HG02610 (cell line): ENCODE measurements at regions not wholly inside any gene's neighbourhood (a gene's known extent, or its start where the extent isn't known, plus 50 kb on each side); places are given as distances from the start of the nearest gene placed in this dataset.

Experiments
- ATAC-seq: cut with Tn5 transposase; IDR thresholded peaks from one replicate; pipeline ENCODE4 v1.9.1; 2021; ENCODE audit warnings: mild to moderate bottlenecking, moderate library complexity; ENCODE audit not compliant: unreplicated experiment

DNA sequence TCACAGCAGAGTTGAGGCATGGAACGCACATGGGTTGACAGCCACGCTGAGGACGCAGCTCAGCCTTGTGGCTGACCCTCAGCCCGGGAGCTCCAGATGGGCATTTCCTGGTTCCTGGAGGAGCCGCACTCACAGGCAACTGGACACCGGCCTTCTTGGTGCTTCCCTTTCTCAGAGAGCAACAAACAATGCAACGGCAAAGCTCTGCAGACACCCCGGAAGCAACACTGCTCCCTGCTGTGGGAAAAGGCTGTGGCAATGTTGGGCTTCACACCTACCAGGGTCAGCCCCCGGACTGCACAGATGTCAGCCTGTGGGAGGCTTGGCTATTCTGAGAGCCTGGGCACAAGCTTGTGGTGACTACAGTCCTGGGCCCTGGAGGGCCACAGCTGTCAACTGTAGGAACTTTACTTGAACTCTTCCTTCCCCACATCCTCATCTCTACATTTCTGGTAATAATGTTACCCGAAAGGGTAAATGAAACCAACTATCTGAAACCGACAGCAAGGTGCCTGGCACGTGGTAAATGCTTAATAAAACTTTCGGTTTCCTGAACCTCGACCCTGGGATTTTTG, 597.5 kb upstream of the MKI67 start:
- no peak for ATAC-seq

DNA sequence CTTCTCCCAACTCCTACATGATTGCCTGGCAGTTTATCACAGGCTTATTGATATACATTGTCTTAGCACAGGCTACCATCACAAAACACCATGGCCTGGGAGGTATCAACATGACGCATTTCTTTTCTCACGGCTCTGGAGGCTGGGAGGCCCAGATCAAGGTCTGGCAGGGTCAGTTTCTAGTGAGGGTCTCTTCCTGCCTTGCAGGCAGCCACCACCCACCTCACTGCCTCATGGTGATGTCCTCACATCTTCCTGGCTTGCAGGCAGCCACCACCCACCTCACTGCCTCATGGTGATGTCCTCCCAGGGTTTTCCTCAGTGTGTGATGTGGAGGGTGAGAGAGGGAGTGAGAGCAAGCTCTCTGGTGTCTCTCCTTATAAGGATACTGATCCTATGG, 599.3 kb upstream of the MKI67 start:
- no peak for ATAC-seq

DNA sequence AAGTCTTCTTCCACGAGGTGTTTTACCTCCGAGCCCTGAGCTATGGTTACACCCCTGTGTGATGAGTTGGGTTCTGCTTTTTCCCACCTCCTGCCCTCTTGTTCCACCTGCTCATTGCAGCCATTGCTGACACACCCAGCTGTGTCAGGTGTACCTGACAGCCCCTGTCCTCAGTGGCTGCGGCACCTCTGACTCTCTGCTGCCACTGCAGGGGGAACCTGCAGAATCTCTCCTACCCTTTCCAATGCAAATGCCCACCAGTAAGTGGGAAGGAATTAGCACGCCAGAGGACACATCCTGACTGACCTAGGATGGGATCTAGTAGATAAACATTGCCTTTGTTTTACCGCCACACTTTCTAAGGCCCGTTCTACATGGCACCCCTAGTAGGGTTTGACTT, 600.9 kb upstream of the MKI67 start:
- ATAC-seq, result no peak

DNA sequence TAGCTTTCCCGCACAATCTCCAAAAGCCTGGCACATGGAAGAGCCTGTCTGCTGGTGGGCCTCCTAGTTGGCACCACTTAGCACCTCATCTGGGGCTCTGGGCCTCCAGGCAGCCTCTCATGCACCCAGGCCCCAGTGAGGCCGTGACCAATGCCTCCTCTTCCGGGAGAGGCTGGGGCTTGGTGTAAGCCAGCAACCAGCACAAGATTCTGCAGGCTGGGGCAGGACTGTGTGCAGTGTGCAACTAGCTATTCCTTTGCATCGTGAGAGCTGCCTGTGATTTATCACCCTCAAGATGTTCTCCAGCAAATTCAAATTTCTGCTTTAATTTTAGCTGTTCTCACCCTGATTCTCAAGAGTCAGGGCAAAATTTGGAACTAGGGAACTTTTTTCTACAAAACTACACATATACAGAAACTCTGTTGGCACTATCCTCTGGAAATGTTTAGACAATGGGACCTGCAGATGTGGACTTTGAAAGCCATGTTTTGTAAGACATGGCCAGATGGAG, 603.7 kb upstream of the MKI67 start:
- ATAC-seq, result no peak

DNA sequence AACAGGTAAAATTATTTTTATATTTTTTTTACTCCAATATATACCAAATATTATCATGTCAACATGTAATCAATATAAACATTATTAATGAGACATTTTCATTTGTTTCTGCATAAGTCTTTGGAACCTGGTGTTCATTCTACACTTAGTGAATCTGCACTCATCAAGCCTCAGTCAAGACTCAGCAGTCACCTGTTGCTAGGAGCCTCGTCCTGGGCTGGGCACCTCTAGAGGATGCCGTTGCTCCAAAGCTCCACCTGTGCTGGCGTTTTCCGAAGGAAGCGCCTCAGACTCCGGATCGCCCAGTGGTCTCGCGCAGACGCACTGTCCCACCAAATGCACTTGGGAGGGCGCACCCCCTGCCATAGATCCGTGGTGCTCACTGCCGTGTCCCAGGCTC, 604.7 kb upstream of the MKI67 start:
- no peak for ATAC-seq

DNA sequence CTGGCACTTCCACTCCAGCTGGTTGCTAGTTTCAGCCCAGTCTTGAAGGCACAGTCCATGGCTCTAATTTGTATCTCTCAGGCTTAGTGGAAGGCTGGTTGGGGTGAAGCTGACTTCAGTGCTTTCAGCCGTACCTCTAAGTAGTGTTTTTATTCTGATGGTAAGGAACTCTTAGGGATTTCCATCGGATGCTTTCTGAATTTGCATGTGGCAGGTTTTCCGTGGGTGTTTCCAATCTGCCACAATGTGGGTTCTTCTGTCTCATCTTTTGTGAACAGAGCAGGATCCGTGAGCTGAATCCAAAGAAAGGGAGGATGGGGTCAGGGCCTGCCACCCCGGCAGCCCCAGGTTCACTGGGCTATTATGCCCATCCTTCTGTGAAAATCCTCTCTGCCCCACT, 607.9 kb upstream of the MKI67 start:
- no peak for ATAC-seq

DNA sequence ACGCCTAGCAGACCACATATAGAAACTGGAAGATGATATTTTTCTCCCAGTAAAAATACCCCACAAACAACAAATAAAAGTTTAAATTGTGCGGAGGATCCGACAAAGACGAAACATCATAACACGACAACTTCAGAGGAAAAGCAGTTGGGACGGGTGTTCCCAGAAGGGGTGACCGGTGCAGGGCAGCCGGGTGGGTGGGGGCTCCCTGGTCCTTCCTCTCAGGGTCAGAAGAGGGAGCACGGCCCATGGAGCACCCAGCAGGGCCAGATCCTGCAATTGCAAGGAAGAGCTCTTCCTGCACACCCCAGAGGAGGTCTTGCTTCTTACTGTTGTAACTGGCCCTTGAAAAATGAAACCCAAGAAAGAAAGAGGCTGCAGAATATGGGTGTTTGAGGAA, 608.5 kb upstream of the MKI67 start:
- ATAC-seq, result no peak

DNA sequence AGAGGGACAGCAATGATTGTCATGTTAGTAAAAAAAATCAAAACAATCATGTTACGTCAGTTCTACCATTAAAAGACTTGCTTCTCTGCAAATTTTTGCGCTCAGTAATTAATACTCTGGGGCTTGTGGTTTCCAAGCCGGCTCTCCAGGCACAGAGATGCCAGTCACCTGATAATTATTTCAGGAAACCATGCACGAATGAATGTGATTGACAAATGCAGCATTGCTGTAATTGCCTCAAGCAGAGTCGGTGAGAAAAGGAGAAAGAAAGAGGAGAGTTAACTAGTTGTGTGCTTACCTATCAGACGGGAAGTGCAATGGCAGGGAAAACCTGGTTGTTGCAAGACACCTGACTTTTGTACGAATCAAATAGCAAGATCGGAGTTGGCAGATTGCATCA, 609.8 kb upstream of the MKI67 start:
- ATAC-seq, result no peak

DNA sequence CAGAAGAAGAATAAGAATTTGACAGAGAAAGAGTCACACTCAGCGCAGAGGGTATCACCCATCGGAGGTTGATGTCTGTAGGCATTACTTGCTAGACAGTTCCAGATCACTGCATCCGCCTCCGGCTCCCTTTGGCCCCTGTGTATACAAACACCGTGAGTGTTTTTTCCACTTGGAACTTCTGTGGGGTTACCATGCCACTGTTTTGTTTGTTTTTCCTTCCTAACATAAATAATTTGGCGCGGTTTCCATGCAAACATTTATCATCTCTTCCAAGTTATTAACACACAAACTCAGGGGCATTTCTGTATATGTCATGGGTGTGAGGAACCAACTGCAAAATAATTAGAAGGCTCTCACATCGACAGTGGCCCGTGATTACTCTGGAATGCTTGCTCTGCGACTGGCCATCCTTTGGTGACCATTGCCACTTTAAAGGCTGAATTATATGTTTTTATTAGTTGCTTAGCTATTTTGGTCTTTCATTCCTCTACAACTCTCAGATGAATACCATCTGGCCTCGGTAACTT, 612.2 kb upstream of the MKI67 start:
- no peak for ATAC-seq

DNA sequence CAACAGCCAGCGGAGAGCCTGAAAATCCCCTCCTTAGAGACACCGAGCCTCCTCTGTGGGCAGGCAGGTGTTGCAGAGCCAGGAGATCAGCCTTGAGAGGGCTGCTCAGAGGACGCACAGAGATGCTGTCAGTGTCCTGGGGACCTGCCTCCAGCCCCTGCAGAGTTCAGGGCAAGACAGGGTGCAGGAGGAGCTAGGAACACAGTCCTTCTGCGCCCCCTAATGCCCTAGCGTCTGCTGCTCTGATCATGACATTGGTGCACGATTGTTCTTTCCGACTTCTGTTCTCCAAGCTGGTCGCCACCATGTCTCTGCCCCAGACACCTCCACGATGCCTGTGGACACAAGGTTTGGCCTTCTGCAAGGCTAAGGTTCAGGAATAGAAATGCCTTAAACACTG, 613.7 kb upstream of the MKI67 start:
- ATAC-seq, result no peak

DNA sequence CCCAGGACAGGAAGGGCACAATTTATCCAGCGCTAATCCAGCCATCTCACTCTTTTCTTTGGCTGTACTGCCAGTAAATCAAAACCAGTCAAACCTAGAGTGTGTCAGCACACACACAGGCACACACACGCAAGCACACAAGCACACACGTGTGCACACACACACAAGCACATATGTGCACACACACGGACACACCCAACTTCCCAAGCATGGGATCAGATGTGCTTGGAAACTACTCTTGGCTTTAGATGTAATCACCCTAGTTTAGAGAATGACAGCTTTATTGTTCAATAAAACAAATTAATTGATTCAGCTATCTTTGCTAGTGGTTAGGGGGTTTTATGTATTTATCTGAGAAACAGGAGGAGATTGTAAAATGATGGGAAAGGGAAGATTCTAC, 615.0 kb upstream of the MKI67 start:
- ATAC-seq, result no peak

DNA sequence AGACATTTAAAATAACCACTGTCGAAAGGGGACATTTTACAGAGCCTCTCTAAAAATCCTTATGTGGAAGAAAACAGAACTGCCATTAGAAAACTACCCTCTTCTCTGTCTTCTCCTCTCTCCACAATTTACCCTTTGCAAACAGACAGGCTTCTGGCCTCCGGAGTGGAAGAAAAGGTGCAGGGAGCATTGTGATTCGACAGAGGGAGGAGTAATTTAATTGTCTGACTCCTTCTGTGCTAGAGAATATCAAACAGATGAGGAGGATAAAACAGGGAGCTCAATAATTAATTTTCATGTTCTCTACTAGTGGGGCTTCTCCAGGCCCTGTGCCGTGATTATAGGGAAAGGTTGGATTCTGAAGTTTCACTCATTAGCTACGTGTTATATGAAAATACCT, 615.5 kb upstream of the MKI67 start:
- ATAC-seq, result no peak

DNA sequence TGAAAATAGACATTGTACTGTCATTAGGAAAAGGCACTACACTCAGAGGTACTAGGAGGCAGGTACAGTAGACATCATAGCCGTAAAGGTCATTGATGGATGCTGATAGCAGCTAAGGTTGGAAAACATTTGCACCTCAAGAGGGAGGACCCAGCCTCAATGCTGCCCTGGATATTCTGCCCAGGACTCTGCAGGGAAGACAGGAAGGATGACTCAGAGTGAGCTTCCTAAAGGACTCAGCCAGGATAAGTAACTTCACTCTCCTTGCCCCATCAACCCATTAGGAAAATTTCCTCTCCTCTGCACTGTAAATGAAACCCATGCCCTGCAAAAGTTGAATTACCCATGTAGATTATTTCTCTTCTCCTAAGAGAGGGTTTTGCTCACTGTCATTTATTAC, 617.9 kb upstream of the MKI67 start:
- no peak for ATAC-seq

DNA sequence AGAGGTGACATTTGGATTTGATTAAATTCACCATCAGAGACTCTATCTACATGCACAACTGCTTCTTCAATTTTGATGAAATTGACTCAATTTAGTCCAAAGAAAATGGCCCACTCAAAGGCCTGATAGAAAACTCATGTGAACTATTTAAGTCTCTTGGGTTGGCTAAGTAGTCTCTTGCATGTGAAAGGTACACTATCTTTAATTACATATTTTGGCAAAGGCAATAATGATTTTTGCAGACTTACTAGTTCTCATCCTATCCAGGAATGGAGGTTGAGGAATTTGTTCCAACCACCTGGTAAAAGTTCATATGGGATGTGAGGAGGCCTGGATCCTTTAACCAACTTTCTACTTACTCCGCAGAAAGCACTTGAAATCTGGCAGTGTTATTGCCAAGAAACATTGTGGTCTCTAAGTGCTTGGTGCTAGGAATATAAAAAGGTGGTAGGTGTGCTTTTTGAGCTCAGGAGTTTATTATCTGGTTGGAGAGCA, 618.6 kb upstream of the MKI67 start:
- no peak for ATAC-seq

DNA sequence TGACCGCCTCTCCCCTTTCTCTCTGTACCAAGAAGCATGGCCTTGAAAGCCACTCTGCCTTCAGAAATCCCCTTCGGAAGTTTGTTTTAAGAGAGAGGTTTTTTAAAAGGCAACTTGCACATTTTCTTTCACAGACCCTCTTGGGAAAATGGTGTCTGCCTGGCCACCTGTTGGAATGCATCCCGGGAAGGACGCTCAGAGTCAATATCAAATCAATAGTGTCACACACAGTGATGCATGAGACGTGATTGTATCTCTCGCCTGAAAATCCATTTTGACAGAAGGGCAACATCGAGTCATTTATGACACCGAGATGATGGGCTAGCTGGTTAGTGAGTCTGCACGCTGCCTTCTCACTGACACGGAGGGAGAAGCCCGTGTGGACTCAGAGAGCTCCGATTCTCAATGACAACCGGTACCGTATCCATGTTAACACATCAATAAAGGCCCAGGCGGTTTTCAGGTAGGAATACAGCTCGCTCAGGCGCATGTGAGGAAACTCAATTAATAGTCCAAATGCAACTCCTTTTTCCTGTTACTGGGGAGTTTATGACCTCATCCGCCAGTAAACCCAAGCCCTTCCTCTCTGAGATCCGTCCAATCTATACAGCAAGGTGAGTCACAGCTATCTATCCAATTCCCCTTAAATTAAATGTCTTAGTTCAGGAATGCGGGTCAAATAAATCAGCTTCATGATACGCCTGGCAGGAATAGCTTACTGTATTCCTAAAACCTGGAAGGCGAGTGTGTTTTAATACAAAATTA, 621.5 kb upstream of the MKI67 start:
- no peak for ATAC-seq

DNA sequence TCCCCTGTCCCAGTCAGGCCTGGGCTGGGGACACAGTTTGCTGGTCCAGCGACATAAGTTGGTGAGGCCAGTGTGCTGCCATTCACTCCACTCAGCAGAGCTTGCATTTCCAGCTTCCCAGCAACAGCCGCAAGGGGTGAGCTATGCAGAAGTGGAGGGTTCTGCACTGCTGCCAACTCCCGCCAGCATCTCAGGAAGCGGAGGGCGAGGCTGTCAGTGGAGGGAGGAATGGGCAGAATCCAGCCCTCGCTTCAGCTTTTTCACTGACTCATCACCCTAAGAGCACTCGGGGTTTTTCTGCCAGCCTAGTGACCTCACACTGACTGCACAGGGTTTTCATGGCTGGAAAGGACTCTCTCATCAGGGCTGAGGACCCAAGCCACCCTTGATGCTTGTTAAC, 625.1 kb upstream of the MKI67 start:
- no peak for ATAC-seq

DNA sequence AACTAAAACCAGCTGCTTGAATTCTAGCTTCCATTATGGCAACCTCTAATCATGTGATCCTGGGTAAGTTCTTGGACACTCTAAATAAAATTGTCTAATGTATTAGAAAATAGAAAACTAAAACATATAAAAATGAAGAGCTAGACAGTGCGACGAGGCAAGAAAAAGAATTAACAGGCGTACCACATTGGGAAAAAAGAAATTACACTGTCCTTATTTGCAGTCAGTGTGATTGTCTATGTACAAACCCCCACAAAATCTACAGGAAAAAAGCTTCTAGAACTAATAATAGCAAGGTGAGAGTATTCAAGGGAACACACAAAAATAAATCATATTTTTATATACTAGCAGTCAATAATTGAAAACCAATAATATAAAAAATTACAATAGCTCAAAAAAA, 625.6 kb upstream of the MKI67 start:
- no peak for ATAC-seq

DNA sequence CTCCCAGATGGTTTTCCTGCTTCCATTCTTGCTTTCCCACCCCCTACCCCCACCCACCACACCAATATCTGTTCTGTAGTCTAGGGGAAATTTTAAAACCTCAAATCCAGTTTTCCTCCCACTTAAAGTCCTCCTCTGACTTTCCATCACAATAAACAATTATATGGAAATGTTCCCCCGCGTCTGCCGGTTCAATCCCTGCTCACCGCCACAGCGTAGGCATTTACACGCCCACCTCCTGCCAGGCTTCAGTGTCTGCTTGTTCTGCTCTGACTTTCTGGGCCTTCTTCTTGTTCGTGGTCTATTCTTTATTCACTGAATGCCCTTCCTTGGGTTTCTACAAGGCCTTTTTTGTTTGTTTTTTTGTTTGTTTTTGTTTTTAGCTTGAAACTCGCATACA, 633.0 kb upstream of the MKI67 start:
- no peak for ATAC-seq

DNA sequence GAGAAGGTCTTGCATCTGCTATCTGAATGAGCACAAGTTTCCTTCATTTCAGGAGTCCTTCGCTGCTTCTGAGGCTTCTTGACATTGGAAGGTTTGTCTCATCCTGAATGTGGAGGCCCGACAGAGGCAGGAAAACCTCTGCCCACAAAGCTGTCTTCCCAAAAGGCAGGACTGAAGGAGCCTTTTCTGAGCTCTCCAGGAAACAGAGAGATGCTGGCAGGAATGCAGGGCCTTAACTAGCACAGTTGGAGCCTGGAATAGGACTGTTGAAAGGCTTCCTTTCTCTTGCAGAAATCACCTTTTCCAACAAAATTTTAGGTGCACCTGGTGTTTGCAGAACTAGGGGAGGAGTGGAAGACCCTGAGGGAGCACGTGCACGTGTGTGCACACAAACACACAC, 637.4 kb upstream of the MKI67 start:
- no peak for ATAC-seq

DNA sequence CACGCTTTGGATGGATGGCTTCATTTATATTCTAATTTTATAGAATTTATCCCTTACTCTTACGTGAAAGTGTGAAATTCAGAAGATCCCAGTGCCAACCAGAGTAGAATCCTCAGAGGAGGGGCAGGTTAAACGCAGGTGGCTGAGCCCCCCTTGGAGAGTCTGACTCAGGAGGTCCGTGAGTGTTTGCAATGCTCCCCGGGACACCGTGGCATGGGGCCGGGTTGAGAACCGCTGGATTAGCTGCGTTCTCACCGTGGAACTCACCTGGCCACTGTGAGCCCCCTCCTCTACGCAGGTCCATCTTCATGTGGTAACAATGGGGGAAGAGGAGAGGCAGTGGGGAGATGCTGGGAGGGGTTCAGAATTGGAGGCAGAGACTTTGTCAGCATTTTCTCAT, 638.0 kb upstream of the MKI67 start:
- ATAC-seq, result no peak

DNA sequence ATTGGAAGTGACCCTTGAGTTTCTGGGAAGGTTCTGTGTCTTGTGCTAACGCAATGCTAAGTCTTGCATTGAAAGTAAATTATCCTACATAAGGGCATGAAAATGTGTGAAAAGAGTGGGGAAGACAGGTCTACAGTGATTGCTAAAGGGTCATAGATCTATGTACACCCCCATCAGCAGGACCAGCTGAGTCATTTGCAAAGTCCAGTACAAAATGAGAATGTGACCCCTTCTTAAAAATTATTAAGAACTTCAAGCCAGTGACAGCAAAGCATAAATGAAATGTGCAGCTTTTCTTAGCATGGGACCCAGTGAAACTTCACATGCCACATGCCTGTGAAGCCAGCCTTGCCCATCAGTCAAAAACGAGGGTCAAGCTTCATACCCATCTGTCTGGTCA, 640.7 kb upstream of the MKI67 start:
- ATAC-seq, result no peak

DNA sequence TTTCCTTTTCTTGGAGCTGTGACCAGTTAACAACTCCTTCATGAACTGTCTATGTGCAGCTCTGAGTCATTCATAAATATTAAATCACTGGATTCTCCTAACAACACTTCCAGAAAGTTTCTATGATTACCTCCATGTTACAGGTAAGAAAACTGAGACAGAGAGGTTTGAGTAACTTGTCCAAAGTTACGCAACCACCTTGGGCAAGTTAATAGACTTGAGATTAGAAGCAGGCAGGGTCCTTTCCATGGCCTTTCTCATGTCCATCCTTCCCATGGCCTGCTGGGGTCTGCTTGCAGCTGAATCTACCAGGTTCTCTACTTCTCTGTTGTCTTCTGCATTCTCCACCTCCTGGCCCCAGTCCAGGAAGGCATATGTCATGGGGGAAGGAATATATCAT, 648.8 kb upstream of the MKI67 start:
- ATAC-seq, result no peak
